NCI-H345 (cell line): ENCODE measurements at regions not wholly inside any gene's neighbourhood (a gene's known extent, or its start where the extent isn't known, plus 50 kb on each side); places are given as distances from the start of the nearest gene placed in this dataset.
"Not testable (repeated sequence)": the region's sequence is repeated elsewhere in the genome, so short reads cannot be mapped to it uniquely, and the experiment has no call there.

Experiments
- DNase-seq: peaks from one replicate; lab custom pipeline; 2025; lab: John Stamatoyannopoulos, UW

GRCh38 chr3:88291486-88291885 lies 141.7 kb downstream of the C3orf38 start:
- no peak for DNase-seq

DNA sequence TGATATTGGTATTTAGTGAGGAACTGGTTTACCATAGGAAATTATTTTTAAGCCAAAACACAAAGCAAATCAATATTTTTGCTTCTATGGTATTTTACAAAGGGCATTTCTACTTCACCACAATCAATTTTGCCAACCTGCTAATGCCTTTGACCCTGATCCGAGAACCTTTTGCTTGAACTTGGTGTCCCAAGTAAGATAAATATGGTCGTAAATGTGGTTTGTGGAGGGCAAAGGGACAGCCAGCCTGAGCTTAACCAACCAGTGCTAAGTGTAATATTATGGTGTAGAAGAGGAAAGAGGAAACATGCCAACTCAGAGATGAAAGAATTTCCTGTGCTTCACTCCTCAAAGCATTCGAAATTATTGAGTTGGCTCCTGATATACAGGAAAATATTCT lies 148.4 kb downstream of the C3orf38 start:
- DNase-seq, result no peak

DNA sequence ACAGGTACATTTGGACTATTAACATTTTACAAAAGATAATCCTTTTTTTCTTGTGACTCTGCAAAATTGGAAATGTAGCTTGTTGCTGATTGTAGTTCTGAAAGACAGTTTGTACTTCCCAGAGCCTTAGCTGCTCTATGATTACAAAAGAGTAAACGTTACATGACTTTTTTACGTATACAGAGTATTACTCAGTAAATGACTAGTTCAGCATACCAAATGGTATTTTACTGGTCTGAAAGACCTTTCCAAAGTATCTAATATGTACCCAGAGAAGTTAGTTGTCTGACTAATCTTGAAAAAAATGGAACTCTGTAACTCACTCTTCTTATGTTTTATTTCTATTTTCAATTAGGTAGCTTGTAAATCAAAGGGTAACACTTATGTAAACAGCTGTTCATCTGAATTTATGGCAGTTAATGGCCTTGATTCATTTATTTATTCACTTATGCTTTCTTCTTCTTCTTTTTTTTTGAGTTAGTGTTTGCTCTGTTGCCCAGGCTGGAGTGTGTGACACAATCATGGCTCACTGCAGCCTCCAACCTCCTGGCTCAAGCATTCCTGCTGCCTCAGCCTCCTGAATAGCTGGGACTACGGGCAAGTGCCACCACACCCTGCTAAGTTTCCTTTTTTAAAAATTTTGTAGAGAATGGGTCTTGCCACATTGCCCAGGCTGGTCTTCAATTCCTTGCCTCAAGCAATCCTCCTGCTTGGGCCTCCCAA lies 151.7 kb downstream of the C3orf38 start:
- no peak for DNase-seq

DNA sequence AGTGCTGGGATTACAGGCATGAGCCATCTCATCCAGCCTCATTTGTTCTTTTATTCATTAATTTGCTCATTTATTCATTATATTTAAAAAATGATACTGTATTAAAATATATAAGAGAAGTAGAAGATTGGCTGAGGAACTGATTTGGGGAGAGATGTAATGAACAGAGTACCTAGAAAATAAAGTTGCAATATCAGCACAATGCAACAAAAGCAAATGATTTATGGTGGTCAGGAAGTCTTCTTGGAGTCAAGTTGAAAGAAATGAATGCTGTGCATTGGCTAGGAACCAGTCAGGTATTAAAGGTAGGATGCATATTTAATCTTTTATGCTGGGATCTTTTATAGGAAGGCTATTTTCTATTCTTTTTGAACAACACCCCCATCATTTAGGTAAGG lies 152.2 kb downstream of the C3orf38 start:
- no peak for DNase-seq

GRCh38 chr3:88303331-88303904 lies 153.7 kb downstream of the C3orf38 start:
- not testable (repeated sequence) for DNase-seq

GRCh38 chr3:88307666-88308065 lies 157.9 kb downstream of the C3orf38 start:
- no peak for DNase-seq

DNA sequence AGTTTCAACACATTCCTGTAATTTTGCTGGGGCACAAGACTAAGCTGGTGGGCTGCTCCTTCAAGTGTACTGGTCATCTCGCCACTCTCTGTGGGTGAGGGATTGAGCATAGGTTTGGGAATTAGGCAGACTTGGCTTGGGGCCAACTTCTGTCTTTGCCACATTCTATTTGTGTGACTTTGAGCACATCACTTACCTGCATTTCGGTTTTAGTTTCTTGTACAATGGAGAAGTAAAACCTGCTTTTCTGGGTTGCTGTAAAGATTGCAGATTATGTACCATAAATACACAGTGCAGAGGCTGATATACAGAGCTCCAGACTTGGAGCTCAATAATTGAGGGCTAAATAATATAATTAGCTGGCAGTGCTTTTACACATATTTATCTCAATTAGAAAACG lies 162.1 kb downstream of the C3orf38 start:
- no peak for DNase-seq

- no peak for DNase-seq
Observed at GRCh38 chr3:88312256-88312655, 162.5 kb downstream of the C3orf38 start.

GRCh38 chr3:88318067-88318466 lies 168.3 kb downstream of the C3orf38 start:
- DNase-seq, result no peak

GRCh38 chr3:88321363-88322050 lies 171.7 kb downstream of the C3orf38 start:
- no peak for DNase-seq

DNA sequence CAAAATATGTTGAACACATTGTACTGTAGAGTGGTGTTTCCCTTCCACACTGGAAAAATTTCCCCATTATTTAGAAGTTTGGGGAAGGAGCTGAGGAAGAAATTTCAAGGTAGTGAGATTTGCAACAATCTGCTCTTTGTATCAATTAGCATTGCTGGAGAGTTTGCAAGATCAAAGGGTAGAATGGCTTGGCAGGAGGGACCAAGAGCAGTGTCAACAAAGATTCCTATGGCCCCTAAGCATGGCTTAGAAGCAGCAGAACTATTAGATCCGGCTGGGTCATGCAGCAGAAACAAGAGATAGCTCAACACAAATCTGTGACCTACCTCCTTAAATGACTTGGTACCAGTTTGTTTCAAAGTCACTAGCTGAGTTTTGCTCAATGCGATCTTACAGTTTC lies 175.0 kb downstream of the C3orf38 start:
- DNase-seq, result no peak

DNA sequence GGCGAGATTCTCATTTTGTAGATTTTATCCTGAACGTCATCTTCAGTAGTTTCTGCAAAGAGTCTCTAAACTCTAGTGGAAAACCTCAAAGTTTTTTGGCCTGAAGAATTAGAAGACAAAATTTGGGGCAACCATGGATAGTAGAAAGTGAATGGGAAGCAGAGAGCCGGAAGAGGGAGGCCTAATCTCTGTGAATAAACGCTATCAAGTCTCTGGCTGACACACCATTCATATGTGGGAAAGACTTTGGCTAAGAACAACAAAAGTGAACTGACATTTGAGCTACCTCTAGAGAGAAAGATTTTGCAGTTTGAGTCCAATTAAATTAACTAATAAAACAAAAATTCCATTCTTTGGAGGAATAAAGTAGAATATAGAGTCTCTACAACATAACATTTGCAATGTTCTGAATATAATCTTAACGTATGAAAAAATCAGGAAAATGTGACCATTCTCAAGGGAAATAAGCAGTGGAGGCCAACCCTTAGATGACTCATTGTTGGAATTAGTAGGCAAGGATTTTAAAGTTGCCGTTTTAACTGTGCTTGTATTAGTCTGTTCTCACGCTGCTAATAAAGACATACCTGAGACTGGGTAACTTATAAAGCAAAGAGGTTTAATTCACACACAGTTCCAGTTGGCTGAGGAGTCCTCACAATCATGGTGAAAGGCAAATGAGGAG lies 184.6 kb downstream of the C3orf38 start:
- no peak for DNase-seq

DNA sequence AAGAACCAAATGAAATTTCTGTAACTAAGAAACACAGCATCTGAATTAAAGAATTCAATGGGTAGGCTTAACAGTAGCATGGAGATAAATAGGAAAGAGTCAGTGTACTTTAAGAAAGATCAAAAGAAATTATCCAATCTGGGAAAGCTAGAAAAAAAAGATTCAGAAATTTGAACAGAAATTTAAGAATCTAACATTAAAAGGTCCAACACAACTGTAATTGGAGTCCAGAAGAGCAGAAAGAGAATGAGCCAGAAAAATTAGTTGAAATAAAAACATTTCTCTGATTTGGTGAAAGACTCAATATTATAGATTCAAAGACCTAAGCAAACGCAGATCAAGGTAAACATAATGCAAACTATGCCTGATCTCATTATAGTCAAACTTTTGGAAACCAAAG lies 187.1 kb downstream of the C3orf38 start:
- no peak for DNase-seq

- DNase-seq, result no peak
Observed at GRCh38 chr3:88343264-88343663, 193.5 kb downstream of the C3orf38 start.

DNA sequence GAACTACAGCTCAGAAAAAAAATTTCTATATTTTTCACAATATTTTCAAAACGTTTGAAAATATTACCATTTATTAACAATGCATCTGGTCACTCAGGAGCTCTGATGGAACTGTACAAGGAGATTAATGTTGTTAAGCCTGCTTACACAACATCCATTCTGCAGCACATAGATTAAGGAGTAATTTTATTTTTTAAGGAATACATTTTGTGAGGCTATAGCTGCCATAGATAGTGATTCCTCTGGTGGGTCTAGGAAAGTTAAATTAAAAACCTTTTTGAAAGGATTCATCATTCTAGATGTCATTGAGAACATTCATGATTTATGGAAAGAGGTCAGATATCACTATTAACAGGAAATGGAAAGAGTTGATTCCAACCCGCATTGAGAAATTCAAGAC lies 196.9 kb downstream of the C3orf38 start:
- no peak for DNase-seq

DNA sequence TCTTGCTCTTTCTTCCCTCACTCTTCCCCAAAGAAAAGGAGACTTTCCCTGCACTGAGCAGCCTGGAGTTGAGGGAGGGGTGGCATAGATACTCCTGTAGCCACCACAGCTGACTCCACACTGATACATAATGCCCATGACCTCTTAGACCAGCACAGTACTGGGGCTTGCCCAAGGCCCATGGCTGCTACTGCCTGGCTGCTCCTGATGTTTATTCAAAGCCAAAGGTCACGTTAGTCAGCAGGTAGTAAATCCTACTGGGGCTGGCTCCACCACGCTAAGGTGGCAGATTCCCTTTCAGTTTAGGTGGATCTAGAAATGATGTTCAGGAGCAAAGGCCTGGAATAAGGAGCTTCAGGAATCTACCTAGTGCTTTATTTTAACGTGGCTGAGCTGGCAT lies 212.7 kb downstream of the C3orf38 start:
- DNase-seq, result no peak

DNA sequence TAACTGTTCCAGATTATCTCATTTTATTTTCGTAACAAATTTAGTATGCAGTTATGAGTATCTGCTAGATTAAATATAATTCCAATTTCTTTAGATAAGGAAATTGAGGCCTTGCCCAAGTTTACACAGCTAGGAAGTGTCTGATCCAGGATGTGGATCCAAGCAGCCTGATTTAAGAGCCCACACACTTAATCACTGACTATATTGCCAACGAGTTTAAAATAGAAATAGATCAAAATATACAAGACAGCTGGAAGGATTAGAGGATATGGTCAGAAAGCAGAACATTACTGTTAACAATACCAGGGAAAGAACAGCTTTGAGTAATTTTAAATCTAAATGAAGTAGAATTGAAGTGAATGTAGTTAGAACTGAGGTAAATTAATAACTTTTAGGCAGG lies 215.2 kb downstream of the C3orf38 start:
- DNase-seq, result no peak

DNA sequence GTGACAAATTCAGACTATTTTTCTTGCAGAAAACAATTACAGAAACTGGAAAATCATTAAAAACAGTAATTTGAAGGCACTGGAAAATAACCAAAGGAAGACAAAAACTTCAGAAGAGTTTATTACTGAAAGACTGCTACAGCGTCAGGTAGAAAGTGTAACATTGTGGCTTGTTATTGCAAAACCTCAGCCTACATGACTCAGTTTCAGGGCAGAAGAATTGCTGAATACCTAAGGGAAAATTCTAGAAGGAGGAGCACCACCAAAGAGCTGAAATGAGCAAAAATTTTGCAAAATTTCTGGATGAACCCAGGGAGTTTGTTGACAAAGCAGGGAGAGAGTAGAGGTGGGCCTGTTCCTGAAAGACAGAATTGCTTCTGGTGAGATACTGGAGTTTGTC lies 219.6 kb downstream of the C3orf38 start:
- no peak for DNase-seq

DNA sequence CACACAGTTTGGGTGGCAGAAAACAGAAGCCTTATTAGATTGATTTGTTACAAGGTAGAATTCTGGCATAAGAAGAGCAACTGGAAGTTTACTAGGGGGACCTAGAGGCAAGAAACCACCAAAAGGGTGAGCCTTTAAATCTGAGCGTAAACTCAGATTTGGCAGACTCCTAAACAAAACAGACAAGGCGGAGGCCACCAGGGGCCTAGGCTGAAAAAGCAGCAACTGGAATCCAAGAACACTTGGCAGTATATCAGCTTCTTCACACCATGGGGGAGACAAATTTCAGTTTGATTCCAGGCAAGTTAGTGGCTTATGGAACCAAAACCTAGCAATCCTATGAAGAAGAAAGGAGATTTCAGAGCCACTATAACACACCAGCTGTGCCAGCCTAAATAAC lies 220.0 kb downstream of the C3orf38 start:
- DNase-seq, result no peak

GRCh38 chr3:88385090-88385489 lies 235.3 kb downstream of the C3orf38 start:
- no peak for DNase-seq

- no peak for DNase-seq
Observed at GRCh38 chr3:88398581-88398980, 248.8 kb downstream of the C3orf38 start.

- DNase-seq, result no peak
Observed at GRCh38 chr3:88403319-88403718, 253.6 kb downstream of the C3orf38 start.

DNA sequence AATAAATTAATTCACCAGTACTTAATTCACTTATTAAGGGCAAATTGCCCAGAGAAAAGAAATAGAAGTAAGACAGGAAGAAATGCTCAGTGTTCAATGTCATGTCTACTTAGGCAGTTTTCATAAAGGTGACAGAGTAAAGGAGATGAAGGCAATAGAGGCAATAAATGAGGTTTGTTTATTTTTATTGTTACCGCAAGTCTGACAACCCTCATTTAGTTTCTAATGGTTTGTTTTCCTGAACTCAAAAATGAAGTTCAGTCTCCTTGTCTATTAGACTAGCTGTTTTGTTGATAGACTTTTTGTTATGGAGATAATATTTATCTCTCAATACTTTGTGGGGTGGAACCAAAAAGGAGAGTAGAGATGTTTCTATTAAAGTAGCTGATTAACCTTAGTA lies 258.3 kb downstream of the C3orf38 start:
- no peak for DNase-seq
